GM18868 (cell line): ENCODE measurements at regions not wholly inside any gene's neighbourhood (a gene's known extent, or its start where the extent isn't known, plus 50 kb on each side); places are given as distances from the start of the nearest gene placed in this dataset.

Experiments
- ATAC-seq: cut with Tn5 transposase; IDR thresholded peaks from one replicate; pipeline ENCODE4 v1.9.1; 2021; ENCODE audit warnings: mild to moderate bottlenecking, moderate library complexity; ENCODE audit not compliant: unreplicated experiment

- no peak for ATAC-seq
Observed at GRCh38 chr5:4100739-4101138, 505.1 kb downstream of the IRX1 start.

GRCh38 chr5:4101189-4101588 is 505.6 kb downstream of the IRX1 start:
- ATAC-seq = no peak

GRCh38 chr5:4104831-4105597 is 509.4 kb downstream of the IRX1 start:
- ATAC-seq = no peak

- no peak for ATAC-seq
Observed at GRCh38 chr5:4108690-4109089, 513.1 kb downstream of the IRX1 start.

- no peak for ATAC-seq
Observed at GRCh38 chr5:4113426-4113825, 517.8 kb downstream of the IRX1 start.

- no peak for ATAC-seq
Observed at GRCh38 chr5:4113905-4114304, 518.3 kb downstream of the IRX1 start.

- ATAC-seq = no peak
Observed at GRCh38 chr5:4114452-4114851, 518.8 kb downstream of the IRX1 start.

GRCh38 chr5:4116834-4117233 is 521.2 kb downstream of the IRX1 start:
- ATAC-seq = no peak

GRCh38 chr5:4124221-4124970 is 528.8 kb downstream of the IRX1 start:
- no peak for ATAC-seq

GRCh38 chr5:4128994-4129393 is 533.4 kb downstream of the IRX1 start:
- ATAC-seq = no peak

GRCh38 chr5:4129523-4129922 is 533.9 kb downstream of the IRX1 start:
- no peak for ATAC-seq

- no peak for ATAC-seq
Observed at GRCh38 chr5:4130819-4131218, 535.2 kb downstream of the IRX1 start.

GRCh38 chr5:4137781-4138180 is 542.1 kb downstream of the IRX1 start:
- ATAC-seq = no peak

- ATAC-seq = no peak
Observed at GRCh38 chr5:4142842-4143241, 547.2 kb downstream of the IRX1 start.

GRCh38 chr5:4144411-4145007 is 548.9 kb downstream of the IRX1 start:
- no peak for ATAC-seq

- ATAC-seq = no peak
Observed at GRCh38 chr5:4145511-4145910, 549.9 kb downstream of the IRX1 start.

GRCh38 chr5:4148009-4148408 is 552.4 kb downstream of the IRX1 start:
- ATAC-seq = no peak

GRCh38 chr5:4150067-4150466 is 554.4 kb downstream of the IRX1 start:
- no peak for ATAC-seq

- no peak for ATAC-seq
Observed at GRCh38 chr5:4156153-4156552, 560.5 kb downstream of the IRX1 start.

GRCh38 chr5:4156889-4157288 is 561.3 kb downstream of the IRX1 start:
- no peak for ATAC-seq

GRCh38 chr5:4158750-4159447 is 563.3 kb downstream of the IRX1 start:
- ATAC-seq = no peak
